ENCODE measurements at regions not wholly inside any gene's neighbourhood (a gene's known extent, or its start where the extent isn't known, plus 50 kb on each side); places are given as distances from the start of the nearest gene placed in this dataset.

DNA sequence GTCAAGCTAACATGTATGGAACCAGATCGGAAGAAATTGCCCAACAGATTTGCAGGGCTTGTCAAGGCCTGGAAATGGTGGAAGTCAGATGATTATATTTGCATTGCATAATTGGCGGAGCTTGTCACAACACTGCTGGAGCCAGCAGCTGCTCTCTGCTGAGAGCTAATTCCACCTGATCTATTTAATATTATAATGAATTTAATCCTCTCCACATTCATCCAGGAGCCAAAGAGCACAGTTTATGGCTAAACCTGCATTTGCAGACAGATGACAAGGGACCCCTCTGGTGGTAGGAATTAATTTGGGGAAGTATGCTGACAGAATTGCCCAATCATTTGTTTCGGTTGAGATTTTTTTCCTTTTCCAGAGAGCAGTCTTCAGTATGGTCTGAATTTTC, 730.2 kb downstream of the TUSC7 start:
- TF ChIP-seq KDM1A (IDR thresholded peaks at IDR 0.05; ENCODE audit: borderline replicate concordance, low read length) (no peak), JUN (IDR thresholded peaks at IDR 0.05; ENCODE audit: low read depth, low read length) (no peak), SP1 (IDR thresholded peaks at IDR 0.05; ENCODE audit: low read depth, low read length) (no peak), POLR2AphosphoS5 (IDR thresholded peaks at IDR 0.05; ENCODE audit: low read depth, low read length) (no peak), TCF12 (IDR thresholded peaks at IDR 0.05; ENCODE audit: low read depth, low read length) (no peak), RFX5 (IDR thresholded peaks at IDR 0.05; ENCODE audit: borderline replicate concordance, low read depth, low read length) (no peak), GTF2F1 (IDR thresholded peaks at IDR 0.05; ENCODE audit: borderline replicate concordance, low read depth, low read length) (no peak), EZH2 (IDR thresholded peaks at IDR 0.05; ENCODE audit: low read depth, low read length, severe bottlenecking) (no peak), ZNF274 (IDR thresholded peaks at IDR 0.05; ENCODE audit: borderline replicate concordance, extremely low read depth, low read length) (no peak), POLR2A (IDR thresholded peaks at IDR 0.05; ENCODE audit: control extremely low read depth in 1 of 2, low read depth in 2 of 2, low read length in 2 of 2) (no peak), SRF (IDR thresholded peaks at IDR 0.05; ENCODE audit: low read depth, low read length) (no peak)
- TF ChIP-seq, protein P1, sequence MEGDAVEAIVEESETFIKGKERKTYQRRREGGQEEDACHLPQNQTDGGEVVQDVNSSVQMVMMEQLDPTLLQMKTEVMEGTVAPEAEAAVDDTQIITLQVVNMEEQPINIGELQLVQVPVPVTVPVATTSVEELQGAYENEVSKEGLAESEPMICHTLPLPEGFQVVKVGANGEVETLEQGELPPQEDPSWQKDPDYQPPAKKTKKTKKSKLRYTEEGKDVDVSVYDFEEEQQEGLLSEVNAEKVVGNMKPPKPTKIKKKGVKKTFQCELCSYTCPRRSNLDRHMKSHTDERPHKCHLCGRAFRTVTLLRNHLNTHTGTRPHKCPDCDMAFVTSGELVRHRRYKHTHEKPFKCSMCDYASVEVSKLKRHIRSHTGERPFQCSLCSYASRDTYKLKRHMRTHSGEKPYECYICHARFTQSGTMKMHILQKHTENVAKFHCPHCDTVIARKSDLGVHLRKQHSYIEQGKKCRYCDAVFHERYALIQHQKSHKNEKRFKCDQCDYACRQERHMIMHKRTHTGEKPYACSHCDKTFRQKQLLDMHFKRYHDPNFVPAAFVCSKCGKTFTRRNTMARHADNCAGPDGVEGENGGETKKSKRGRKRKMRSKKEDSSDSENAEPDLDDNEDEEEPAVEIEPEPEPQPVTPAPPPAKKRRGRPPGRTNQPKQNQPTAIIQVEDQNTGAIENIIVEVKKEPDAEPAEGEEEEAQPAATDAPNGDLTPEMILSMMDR (IDR thresholded peaks at IDR 0.05; ENCODE audit: control extremely low read depth in 1 of 3, insufficient read depth in 1 of 3, low read depth in 1 of 3, low read length in 3 of 3): peak in 2 of 3 experiments; percentile 66 to 69; a peak in 3 of 4 replicates
